ENCODE measurements at regions not wholly inside any gene's neighbourhood (a gene's known extent, or its start where the extent isn't known, plus 50 kb on each side); places are given as distances from the start of the nearest gene placed in this dataset.

DNA sequence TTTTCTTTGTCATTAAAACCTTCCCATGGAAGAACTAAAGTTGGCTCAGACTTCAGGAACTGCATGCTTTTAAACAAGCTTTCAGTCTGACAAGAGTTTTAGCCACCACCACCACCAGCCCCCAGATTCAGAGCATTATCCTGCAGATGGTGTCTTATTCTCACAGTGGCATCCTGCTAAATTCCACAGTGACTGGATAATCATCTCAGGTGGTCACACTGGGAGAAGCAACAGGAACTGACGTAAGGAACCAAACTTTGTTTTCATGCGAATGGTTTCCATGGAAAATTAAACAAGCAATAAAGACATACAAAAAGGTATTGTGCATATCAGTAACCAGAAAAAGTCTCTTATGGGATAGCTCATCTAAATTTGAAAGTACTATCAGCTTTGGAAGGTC lies 370.7 kb downstream of the FBXW7 start:
- no peak overlapping the region for H3K27ac ChIP-seq
- H3K36me3 ChIP-seq = no peaks in the 10 kb centered on the region
- H3K9me3 ChIP-seq = no peaks in the 10 kb centered on the region
- TF ChIP-seq, protein P1, sequence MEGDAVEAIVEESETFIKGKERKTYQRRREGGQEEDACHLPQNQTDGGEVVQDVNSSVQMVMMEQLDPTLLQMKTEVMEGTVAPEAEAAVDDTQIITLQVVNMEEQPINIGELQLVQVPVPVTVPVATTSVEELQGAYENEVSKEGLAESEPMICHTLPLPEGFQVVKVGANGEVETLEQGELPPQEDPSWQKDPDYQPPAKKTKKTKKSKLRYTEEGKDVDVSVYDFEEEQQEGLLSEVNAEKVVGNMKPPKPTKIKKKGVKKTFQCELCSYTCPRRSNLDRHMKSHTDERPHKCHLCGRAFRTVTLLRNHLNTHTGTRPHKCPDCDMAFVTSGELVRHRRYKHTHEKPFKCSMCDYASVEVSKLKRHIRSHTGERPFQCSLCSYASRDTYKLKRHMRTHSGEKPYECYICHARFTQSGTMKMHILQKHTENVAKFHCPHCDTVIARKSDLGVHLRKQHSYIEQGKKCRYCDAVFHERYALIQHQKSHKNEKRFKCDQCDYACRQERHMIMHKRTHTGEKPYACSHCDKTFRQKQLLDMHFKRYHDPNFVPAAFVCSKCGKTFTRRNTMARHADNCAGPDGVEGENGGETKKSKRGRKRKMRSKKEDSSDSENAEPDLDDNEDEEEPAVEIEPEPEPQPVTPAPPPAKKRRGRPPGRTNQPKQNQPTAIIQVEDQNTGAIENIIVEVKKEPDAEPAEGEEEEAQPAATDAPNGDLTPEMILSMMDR (IDR thresholded peaks at IDR 0.05) = no peak
- intact Hi-C loops (cut with DNase I; ENCODE audit: low total_unique reads) = no loop called here
- H3K27me3 ChIP-seq = no peaks in the 10 kb centered on the region
- peaks cover 0 to 6% (median 0%) of the 10 kb centered on the region in 4 donors for H3K4me1 ChIP-seq
- no peak overlapping the region for H3K4me3 ChIP-seq
- DNase-seq = no peak

GRCh38 chr4:152164561-152164960 lies 371.3 kb downstream of the FBXW7 start:
- no peak for DNase-seq
- H3K36me3 ChIP-seq = no peaks in the 10 kb centered on the region
- intact Hi-C loops (cut with DNase I; ENCODE audit: low total_unique reads) = no loop called here
- H3K4me3 ChIP-seq = no peak overlapping the region
- H3K27ac ChIP-seq = no peak overlapping the region
- H3K4me1 ChIP-seq = peaks cover 0 to 6% (median 0%) of the 10 kb centered on the region in 4 donors
- TF ChIP-seq, protein P1 (IDR thresholded peaks at IDR 0.05) = no peak
- H3K27me3 ChIP-seq = no peaks in the 10 kb centered on the region
- no peaks in the 10 kb centered on the region for H3K9me3 ChIP-seq

- intact Hi-C loops (cut with DNase I; ENCODE audit: low total_unique reads) = no loop called here
- Histone ChIP-seq H3K27me3 (no peaks in the 10 kb centered on the region), H3K4me3 (no peak overlapping the region), H3K9me3 (no peaks in the 10 kb centered on the region), H3K36me3 (no peaks in the 10 kb centered on the region), H3K27ac (no peak overlapping the region), H3K4me1 (peaks cover 0 to 6% (median 0%) of the 10 kb centered on the region in 4 donors)
- TF ChIP-seq, protein P1 (IDR thresholded peaks at IDR 0.05) = no peak
- DNase-seq = no peak
Measured at GRCh38 chr4:152162331-152162697, 373.6 kb downstream of the FBXW7 start.

DNA sequence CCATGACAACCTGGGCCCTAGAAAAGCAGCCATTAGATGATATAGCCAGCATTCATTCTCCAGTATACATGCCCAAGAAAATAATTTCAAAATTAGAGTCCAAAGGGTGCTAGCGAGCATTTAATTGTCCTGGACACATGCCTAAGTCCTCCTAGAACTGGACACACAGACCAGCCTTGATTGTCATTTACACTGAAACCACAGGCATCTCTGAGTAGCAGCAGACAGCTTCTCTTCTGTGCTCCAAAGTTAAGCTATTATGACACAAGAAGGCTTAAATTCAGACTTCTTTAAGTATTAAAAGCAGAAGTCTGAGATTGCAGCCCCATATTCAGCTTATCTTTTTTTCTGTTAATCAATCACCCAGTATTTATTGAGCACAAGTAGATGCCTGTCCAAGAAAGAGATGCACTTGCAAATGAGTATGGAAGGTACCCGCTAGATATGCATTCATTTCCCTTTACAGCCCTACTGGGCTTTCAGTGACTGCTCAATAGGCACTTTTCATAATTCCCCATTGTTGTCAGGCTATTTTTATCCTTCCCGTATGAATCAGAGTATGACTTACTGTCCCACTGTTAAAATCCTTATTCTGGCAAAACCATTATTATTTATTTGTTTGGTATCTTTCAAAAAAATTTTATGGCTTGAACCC lies 374.1 kb downstream of the FBXW7 start:
- no peak for DNase-seq
- no peak overlapping the region for H3K4me3 ChIP-seq
- H3K36me3 ChIP-seq = no peaks in the 10 kb centered on the region
- H3K9me3 ChIP-seq = no peaks in the 10 kb centered on the region
- no peaks in the 10 kb centered on the region for H3K27me3 ChIP-seq
- intact Hi-C loops (cut with DNase I; ENCODE audit: low total_unique reads) = no loop called here
- H3K4me1 ChIP-seq = peaks cover 0 to 6% (median 0%) of the 10 kb centered on the region in 4 donors
- TF ChIP-seq, protein P1 (IDR thresholded peaks at IDR 0.05) = no peak
- H3K27ac ChIP-seq = no peak overlapping the region

DNA sequence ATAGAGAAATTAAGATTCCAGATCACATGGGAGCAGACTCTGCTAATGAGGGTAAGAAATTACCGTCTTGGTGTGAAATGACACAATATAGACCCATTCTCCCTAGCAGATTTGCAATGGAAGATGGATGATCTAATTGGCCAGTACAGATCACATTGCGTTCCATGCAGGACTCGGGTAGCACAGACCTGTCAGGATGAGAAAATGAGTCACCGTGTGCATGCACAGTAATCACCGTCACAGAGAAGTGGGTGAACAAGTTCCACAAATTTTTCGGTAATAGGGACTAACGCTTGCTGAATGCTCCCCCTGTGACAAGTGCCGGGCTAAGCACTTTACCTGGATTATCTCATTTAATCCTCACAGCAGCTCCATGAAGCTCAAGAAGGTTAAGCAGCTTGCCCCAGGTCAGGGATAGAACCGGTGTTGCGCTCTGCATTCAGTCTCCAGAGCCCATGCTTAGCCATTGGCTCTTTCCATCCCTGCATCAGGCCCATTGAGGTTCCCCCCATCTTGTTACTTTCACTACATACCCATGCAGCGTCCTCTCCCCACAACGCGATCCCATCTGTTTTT lies 375.6 kb downstream of the FBXW7 start:
- H3K4me3 ChIP-seq = no peak overlapping the region
- no peaks in the 10 kb centered on the region for H3K36me3 ChIP-seq
- H3K27me3 ChIP-seq = no peaks in the 10 kb centered on the region
- H3K27ac ChIP-seq = no peak overlapping the region
- intact Hi-C loops (cut with DNase I; ENCODE audit: low total_unique reads) = no loop called here
- H3K9me3 ChIP-seq = no peaks in the 10 kb centered on the region
- TF ChIP-seq, protein P1 (IDR thresholded peaks at IDR 0.05) = no peak
- DNase-seq = no peak
- H3K4me1 ChIP-seq = peaks cover 0 to 6% (median 0%) of the 10 kb centered on the region in 4 donors
